Fibroblast of the aortic adventitia (primary cell): ENCODE measurements at regions not wholly inside any gene's neighbourhood (a gene's known extent, or its start where the extent isn't known, plus 50 kb on each side); places are given as distances from the start of the nearest gene placed in this dataset.

Experiments
- DNase-seq: peaks from one replicate; pipeline ENCODE4 v3.0.0-alpha.2; 2010; ENCODE audit warnings: low read depth
- H3K4me3 ChIP-seq: 2 replicates; pipeline ENCODE4 v1.5.1; 2011; ENCODE audit warnings: low read depth, mild to moderate bottlenecking, control low read depth, low read length, moderate library complexity
- CTCF ChIP-seq: IDR thresholded peaks from 2 replicates; pipeline ENCODE4 v1.5.1; 2011; ENCODE audit warnings: mild to moderate bottlenecking, low read length, control low read depth, inconsistent platforms; ENCODE audit not compliant: insufficient read depth

GRCh38 chr13:110012102-110012739 is 225.8 kb upstream of the IRS2 start:
- H3K4me3 ChIP-seq: no peak overlapping the region
- no peak for TF ChIP-seq CTCF
- DNase-seq: peak; percentile 96

- H3K4me3 ChIP-seq: no peak overlapping the region
- DNase-seq: peak; percentile 79
- TF ChIP-seq CTCF: no peak
Measured at GRCh38 chr13:110010404-110011138, 224.2 kb upstream of the IRS2 start.

- H3K4me3 ChIP-seq: no peak overlapping the region
- no peak for TF ChIP-seq CTCF
- DNase-seq: no peak
Measured at GRCh38 chr13:110008816-110009215, 222.4 kb upstream of the IRS2 start.

GRCh38 chr13:110006304-110006703 is 219.9 kb upstream of the IRS2 start:
- H3K4me3 ChIP-seq: no peak overlapping the region
- peak; percentile 46 for DNase-seq
- no peak for TF ChIP-seq CTCF

GRCh38 chr13:110005563-110005962 is 219.2 kb upstream of the IRS2 start:
- no peak for DNase-seq
- H3K4me3 ChIP-seq: no peak overlapping the region
- TF ChIP-seq CTCF: no peak

GRCh38 chr13:110004814-110005213 is 218.4 kb upstream of the IRS2 start:
- no peak for TF ChIP-seq CTCF
- no peak overlapping the region for H3K4me3 ChIP-seq
- DNase-seq: no peak
